GM10266 (cell line): ENCODE measurements at regions not wholly inside any gene's neighbourhood (a gene's known extent, or its start where the extent isn't known, plus 50 kb on each side); places are given as distances from the start of the nearest gene placed in this dataset.
"Not testable (repeated sequence)": the region's sequence is repeated elsewhere in the genome, so short reads cannot be mapped to it uniquely, and the experiment has no call there.

ENCODE experiments used
- DNase-seq: peaks from one replicate; pipeline ENCODE4 v3.0.0; 2012; ENCODE audit errors: extremely low spot score
- CTCF ChIP-seq: IDR thresholded peaks from 2 replicates; pipeline ENCODE4 v1.5.1; 2012; ENCODE audit warnings: mild to moderate bottlenecking, low read depth; ENCODE audit not compliant: control insufficient read depth, insufficient read depth; ENCODE audit errors: missing control alignments

GRCh38 chr3:75906555-75907112 is 121.3 kb upstream of the ZNF717 start:
- no peak for DNase-seq
- no peak for TF ChIP-seq CTCF

GRCh38 chr3:75913800-75914350 is 128.5 kb upstream of the ZNF717 start:
- TF ChIP-seq CTCF: no peak
- DNase-seq: no peak

DNA sequence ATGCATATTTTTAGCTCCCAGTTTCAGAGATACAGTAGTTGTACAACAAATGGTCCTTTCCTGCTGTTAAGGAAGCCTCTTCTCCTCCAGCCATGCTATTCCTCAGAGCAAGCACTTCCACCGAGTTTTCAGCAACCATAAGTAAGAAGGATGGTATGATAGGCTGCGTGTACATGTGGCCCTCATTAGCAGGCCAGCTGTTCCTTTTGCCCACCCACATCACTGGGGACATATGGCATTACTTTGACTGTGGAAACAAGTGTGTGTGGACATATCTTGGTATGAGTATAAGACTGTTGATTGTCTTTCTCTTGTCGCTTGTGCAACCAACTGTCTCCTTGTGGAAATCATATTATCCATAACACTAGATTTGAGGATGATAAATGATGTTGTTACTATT is 129.4 kb upstream of the ZNF717 start:
- DNase-seq: not testable (repeated sequence)

- no peak for TF ChIP-seq CTCF
- no peak for DNase-seq
These were observed 153.6 kb upstream of the ZNF717 start for GRCh38 chr3:75938921-75939320.

GRCh38 chr3:75951941-75952340 is 166.6 kb upstream of the ZNF717 start:
- DNase-seq: no peak

GRCh38 chr3:75960031-75960430 is 174.7 kb upstream of the ZNF717 start:
- not testable (repeated sequence) for DNase-seq

More at GRCh38 chr3:75951941-75952340, 166.6 kb upstream of the ZNF717 start:
- TF ChIP-seq CTCF: no peak

- not testable (repeated sequence) for DNase-seq
These were observed 176.7 kb upstream of the ZNF717 start for GRCh38 chr3:75962054-75962453.

DNA sequence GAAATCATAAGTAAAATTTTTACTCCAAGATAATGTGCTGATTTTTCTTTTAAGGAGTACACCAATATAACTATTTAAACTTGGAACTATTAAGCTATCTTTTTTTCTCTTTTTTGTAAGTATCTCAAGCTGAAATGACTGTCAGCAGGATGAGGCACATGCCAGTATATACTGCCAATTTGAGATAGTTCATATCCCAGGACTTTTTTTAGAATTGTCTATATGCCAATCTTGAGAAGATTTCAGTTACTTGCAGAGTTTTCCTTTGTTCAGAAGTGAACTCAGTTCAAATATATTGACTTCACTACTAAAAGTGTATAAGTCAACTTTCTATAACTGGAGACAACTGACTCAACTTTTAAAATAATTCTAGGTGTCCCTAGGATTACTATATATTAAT is 181.7 kb upstream of the ZNF717 start:
- no peak for DNase-seq
- no peak for TF ChIP-seq CTCF

GRCh38 chr3:75978686-75979085 is 193.3 kb upstream of the ZNF717 start:
- no peak for TF ChIP-seq CTCF
- no peak for DNase-seq
